Central memory CD4-positive, alpha-beta T cell (primary cell): ENCODE measurements at regions not wholly inside any gene's neighbourhood (a gene's known extent, or its start where the extent isn't known, plus 50 kb on each side); places are given as distances from the start of the nearest gene placed in this dataset.
"Not testable (repeated sequence)": the region's sequence is repeated elsewhere in the genome, so short reads cannot be mapped to it uniquely, and the experiment has no call there.

Source experiments
- DNase-seq: peaks from one replicate; pipeline ENCODE4 v3.0.0; 2022

DNA sequence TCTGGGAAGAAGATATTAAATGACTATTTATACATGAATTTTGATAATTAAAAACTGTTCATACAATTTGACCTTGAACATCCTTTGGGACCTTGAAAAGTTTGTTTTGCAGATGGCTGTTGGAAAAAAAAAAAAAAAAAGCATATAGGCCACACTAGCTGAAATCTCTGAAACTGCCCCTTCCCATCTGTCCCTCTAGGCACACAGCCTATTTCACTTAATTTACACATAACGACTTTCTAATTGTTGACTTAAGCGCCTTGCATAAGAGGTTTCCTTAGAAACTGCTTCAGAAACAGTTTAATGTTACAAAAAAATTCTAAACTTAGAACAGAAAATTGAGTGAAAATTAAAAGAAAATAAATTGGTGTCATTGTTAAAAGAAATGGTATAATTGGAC is 131.0 kb downstream of the COX18 start:
- no peak for DNase-seq

DNA sequence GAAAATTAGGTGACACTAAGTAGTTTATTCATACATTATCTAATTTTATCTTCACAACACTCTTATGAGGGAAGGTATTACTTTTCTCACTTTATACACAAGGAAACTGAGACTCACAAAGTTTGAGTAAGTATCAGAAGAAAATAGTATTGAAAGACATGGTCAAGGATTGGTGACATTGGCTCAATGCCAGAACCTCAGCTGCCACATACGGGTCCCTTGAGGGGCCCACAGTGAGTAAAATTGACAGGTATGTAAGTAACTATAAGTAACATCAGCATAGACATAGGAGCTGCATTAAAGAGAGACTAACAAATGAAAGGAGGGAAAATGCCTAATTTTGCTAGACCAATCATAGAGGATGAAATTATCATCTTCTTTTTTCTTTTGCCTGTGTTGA is 134.1 kb downstream of the COX18 start:
- DNase-seq: no peak

DNA sequence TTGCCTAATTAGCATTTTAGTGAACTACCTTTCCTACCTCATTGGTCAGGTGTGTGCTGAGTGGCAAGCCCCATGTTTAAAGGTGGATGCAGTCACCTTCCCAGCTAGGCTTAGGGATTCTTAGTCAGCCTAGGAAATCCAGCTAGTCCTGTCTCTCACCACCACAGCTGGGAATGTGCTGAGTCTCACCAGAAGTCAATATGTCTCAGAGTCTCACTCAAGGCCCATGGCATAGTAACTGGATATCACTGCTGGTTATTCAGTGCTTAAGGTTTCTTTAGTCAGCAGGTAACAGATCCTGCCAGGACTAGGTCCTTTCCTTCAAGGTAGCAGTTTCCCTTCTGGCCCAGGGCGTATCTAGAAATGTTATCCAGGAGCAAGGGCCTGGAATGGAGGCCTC is 136.5 kb downstream of the COX18 start:
- DNase-seq: no peak

DNA sequence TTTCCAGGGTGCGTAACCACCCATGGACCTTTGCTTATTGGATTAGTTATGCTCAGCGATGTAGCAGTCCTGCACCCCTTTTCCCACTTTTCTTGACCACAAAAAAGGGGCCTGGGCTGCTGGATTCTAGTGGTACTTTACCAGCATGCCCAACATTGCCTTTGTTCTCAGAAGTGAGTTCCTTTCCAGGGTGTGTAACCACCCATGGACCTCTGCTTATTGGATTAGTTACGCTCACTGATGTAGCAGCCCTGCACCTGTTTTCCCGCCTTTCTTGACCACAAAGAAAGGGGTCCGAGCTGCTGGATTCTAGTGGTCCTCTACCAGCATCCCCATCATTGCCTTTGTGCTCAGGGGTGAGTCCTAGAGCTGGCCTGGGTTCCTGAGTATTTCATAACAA is 138.2 kb downstream of the COX18 start:
- DNase-seq: no peak

DNA sequence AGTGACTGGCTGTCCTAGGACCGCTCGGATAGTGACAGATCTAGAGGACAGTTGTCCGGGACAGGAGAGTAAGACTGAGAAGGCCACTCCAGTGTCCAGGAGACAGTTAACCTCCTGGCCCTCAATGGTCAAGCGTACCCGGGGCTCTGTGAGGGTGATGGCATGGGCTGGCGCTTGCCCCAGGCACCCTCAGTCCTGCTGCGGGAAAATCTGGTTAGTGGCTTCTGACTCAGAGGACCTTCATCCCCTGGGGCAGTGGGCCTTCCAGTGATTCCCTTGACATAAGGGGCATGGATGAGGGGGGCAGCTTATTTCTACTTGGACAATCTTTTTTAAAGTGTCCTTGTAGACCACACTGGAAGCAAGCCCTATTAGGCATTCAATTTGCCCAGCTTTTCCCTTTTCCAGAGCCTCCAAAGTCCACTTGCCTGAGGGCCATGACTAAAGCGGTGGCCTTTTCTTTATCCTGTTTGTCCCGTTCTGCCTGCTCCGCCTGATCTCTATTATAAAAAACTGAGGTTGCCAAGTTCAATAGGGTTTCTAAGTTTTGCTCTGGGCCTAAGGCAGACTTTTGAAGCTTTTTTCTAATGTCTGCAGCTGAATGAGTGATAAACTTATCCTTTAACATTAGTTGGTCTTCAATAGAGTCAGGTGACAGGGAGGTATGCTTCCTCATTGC is 139.8 kb downstream of the COX18 start:
- DNase-seq: not testable (repeated sequence)

DNA sequence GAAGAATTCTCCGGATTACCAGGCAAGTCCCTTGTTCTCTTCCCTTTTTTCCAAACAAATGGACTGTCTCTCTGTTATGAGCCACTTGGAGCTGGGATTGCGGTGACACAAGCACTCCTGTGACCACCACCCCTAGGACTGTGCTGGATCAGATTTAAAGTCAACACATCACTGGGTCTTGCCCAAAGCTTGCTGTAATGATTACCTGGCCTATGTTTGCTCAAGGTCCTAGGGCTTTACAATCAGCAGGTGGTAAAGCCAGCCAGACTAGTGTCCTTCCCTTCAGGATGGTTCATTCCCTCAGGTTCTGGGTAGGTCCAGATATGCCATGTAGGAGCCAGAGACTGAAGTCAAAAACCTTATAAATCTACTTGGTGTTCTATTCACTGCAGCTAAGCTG is 144.7 kb downstream of the COX18 start:
- DNase-seq: no peak

DNA sequence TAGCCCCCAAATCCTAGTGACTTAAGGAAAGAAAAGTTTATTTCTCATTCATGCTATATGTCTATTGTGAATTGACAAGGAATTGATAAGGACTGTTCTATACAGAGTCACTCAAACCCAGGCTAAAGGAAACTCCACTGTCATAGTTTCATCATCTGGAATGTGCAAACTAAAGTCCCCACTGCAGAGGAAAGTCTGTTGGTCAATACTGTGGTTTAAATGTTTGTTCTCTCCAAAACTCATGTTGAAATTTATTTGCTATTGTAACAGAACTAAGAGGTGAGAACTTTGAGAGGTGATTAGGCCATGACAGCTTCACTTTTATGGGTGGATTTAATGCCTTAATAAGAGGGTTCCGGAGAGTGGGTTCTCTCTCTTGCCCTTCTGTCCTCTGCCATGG is 149.6 kb downstream of the COX18 start:
- no peak for DNase-seq

DNA sequence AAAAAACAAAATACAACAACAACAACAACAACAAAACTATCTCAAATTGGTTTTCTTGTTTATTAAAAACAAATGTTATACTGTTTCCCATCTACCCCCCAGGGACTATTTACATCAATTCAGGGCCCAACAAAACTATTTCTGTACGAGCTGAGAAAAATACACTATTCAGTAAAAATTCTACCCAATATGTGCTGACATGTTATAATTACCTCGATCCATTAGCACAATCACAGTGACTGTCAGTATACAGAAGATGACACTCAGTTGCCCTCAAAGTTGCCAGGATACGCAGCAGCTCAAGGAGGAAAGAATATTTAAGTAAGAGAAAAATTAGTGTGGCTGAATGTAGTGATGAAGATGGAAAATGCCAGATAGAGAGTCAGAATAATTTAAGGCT is 150.1 kb downstream of the COX18 start:
- no peak for DNase-seq

DNA sequence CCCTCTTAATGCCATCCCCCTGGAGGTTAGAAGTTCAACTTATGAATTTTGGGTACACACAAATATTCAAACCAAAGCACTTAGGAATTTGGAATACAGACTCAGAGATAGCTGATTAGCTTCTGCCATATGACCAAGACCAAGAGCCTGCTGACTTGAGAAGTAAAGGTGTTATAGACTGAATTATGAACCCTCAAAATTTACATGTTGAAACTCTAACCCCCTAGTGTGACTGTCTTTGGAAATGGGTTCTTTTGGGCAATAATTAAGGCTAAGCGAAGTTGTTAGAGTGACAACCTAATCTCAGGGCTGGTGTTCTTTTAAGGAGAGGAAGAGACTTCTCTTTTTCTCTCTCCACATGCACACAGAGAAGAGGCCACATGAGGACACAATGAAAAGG is 151.2 kb downstream of the COX18 start:
- DNase-seq: no peak

DNA sequence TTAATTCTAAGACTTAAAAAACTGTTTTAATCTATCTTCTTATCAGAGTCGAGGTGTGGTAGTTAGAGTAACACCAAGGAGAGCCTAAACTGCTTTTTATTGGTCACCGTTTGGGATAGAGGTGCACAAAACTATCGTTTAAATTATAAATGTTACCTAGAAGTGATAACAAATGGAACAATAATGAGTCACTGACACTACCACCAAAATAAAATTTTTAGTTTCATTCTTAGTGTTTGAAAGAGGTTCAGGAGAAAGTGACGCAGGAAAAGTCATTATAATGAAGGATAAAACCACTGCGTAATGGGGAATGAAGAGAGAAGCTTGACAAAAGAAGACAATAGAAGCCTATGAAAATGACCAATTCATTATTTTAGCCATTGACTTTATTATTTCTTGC is 158.2 kb downstream of the COX18 start:
- no peak for DNase-seq

DNA sequence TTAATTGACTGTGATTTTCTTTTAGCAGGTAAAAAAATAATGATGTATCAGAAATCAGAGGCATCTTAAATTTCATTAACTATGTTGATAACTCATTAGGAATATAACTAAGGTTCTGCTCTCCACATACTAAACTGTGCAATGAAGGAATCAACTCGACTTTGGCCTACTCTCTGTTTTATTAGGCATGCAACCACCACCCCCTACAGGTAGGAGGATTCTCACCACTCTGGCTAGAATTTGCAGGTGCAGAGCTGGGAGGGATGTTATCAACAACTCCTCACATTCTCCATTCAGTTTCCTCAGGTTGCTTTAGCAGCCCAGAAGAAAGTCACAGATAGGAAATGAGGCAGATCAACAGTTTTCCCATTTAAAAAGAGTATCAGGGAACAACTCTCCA is 160.1 kb downstream of the COX18 start:
- no peak for DNase-seq

DNA sequence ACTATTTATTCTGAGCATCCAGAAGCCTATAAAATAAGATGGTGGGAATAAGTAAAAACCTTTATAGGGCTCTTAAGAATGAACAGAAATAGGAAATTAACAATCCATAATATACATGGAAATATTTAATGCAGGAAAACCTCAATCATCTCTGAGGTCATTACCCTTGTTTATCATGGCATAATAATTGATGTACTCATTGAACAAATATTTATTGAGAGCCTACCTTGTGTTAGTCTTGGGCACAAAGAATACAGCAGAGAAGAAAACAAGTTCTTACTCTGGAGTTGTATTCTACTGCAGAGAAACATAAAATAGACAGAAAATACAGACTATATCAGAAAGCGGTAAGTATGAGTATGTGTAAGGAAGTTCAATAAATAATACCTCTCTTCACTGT is 167.2 kb downstream of the COX18 start:
- no peak for DNase-seq

DNA sequence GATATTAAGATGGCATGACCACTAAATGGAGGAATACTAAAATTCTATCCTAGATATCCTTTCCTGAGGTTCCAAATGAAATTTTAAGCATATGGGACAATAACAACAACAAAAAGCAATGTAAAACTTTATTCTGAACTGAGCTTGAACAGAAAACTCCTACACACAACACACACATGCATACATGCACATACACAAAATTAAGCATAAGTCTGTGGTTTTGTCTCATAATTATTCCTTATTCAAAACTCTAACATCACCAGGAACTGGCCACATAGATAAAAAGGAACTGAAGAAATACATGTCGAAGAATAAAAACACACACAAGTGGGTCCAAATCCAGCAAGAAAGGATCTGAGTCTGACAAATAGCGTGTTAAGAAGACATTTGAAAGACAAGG is 168.0 kb downstream of the COX18 start:
- DNase-seq: no peak

DNA sequence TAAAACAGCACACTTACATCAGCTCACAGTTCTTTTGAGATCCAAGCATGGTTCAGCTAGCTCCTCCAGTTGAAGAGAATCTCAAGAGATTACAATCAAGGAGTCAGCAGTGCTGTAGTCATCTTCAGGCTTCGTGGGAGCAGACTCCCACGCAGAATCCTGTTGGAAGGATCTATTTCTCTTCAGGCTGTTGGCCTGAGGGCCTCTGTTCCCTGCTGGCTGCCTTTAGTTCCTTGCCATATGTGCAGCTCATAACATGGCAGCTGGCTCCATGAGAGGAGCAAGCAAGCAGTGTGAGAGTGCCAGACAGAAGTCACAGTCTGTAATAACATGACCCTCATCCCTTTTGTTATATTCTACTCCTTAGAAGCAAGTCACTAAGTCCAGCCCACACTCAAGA is 168.6 kb downstream of the COX18 start:
- no peak for DNase-seq

DNA sequence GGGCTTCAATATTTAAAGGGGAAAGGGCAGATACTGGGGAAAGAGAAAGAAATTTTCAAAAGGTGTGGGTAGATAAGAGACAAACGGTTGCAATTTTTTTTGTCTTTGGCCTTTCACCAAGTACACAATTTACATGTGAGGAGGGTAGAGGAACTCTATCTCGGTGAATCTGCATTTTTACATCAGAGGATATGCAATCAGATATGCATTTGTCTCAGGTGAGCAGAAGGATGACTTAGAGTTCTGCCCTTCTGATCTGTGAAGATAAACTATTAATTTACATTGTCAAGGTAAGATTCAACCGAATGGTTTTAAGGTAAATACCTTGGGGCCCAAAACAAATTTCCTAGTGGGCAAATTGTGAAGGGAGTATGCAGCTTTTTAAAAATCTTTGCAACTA is 169.9 kb downstream of the COX18 start:
- DNase-seq: no peak

DNA sequence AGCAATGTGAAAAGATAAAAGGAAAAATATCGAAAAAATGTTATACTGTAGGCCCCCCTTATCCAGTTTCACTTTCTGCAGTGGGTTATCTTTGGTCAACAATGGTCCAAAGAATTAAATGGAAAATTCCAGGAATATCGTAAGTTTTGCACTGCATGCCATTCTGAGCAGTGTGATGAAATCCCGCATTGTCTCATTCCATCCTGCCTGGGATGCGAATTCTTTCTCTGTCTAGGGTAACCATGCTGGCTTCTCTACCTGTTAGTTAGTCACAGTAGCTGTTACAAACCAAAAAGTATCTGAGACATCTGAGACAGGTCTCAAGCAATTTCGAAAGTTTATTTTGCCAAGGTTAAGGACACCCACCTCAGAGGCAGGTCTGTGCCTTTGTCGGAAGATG is 170.3 kb downstream of the COX18 start:
- no peak for DNase-seq

DNA sequence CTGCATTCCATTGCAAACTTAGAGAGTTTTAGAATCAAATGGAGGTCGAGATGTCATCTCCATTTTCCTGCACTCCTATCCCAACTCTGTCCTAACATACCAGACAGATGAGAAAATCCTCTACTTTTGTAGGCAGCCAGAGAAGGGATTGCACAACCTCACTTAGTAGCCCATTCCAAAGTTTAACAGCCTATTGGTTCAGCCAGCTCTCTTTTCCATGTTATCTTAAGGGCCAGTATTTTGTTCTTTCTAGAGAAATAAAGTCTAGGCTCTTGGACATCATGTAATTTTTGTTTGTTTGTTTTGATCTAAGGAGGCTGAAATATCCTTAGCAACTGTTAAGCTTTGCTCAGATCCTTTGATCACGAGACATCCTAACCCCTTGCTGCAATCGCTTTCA is 173.0 kb downstream of the COX18 start:
- no peak for DNase-seq

DNA sequence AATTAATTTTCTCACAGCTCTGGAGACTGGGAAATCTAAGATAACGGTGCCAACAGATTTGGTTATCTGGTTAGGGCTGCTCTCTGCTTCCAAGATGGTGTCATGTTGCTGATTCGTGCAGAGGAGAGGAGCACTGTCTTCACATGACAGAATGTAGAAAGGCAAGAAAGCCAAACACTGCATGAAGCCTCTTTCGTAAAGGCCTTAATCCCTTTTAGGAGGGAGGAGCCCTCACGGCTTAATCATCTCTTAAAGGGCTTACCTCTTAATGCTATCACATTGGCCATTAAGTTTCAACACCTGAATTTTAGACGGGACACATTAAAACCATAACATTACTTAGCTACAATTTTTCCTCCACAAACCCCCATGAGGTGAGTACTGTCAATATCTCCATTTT is 174.1 kb downstream of the COX18 start:
- DNase-seq: no peak

DNA sequence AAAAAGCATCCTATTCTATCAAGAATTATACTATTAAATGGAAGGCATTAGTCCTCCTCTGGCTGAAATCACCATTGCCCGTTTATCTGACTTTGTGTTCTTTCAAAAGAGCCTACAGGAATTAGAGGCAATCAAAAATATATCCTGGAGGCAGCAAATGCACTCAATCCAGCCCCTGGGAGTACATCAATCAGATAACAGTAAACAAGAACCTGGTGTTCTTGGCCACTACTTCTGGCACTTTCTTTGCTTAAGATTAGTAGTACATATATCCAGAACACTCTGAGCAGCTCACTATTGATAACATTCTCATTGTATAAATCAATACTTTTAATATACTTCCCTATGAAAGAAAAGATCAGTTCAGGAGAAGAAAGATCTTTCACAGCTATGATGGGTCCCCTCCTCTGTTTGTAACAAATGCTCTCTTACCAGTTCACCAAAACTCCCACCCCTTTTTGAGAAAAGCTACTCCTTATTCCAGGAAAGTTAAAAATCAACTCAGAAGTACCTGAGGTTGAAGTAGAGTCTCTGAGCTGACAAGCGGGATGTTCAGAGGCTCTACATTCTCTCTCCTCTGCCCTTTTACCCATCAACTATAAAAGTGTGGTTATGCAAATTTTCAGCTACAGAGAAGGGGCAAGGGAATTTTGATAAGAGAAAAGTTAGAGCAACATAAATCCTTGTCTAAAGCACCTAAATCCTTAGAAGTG is 176.0 kb downstream of the COX18 start:
- DNase-seq: no peak

DNA sequence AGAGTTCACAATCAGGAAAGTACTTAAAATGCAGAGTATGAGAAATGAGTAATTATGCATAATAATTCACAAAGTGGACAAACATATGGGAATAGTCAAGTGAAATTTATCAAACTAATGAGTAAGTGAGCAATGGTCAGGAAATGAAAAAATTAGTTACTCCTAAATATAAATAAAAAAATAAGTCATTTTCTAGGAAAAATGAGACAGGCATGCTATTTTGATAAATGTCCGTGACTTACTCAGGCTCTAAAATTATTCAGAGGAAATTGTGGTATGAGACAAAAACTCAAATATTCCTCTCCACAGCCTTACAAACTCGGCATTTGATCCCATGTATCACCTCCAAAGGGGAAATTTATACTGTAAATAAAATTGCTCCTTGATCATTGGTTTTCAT is 181.2 kb downstream of the COX18 start:
- no peak for DNase-seq

DNA sequence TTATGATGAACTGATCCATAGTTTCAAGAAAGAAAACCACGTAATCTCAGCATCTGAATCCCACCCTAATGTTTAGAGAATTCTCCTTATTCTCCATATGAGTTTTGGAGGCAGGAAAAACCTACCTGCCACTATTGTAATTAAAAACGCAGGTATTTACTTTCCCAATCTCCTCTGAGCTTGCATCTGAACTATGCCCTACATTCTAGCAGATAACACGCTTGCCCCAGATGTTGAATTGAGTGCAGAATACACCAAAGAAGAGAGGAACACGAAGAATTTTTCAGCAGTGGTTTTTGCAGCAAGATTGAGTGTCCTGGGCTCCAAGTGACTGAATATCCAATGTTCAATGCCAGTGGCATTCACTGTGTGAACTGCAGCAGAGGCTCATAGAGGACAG is 182.4 kb downstream of the COX18 start:
- DNase-seq: no peak

DNA sequence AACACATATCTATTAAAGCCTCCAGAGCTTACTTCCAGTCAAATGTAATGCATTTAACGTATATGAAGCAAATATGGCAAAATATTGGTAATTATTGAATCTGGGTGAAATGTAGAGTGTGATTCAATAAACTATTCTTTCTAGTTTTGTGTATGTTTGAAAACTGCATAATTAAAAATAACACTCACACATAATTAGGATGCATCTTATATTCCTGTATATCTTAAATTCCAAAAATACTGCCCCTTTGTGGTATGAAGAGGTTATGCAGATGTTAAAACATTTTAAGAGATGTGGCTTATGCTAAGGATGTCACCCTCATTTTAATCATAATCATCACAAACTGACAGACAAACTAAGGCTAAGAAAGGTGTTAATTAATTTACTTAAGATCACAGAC is 182.9 kb downstream of the COX18 start:
- no peak for DNase-seq

DNA sequence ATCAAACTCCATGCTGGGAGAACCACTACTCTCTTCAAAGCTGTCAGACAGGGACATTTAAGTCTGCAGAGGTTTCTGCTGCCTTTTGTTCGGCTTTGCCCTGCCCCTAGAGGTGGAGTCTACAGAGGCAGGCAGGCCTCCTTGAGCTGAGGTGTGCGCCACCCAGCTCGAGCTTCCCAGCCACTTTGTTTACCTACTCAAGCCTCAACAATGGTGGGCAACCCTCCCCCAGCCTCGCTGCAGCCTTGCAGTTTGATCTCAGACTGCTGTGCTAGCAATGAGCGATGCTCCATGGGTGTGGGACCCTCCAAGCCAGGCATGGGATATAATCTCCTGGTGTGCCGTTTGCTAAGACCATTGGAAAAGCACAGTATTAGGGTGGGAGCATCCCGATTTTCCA is 185.3 kb downstream of the COX18 start:
- DNase-seq: not testable (repeated sequence)

DNA sequence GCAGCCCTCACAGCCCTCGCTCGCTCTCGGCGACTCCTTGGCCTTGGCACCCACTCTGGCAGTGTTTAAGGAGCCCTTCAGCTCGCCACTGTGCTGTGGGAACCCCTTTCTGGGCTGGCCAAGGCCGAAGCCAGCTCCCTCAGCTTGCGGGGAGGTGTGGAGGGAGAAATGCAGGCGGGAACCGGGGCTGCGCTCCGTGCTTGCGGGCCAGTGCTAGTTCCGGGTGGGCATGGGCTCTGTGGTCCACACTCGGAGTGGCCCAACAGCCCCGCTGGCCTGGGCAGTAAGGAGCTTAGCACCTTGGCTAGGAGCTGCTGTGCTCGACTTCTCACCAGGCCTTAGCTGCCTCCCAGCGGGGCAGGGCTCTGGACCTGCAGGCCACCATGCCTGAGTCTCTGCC is 192.6 kb downstream of the COX18 start:
- no peak for DNase-seq

DNA sequence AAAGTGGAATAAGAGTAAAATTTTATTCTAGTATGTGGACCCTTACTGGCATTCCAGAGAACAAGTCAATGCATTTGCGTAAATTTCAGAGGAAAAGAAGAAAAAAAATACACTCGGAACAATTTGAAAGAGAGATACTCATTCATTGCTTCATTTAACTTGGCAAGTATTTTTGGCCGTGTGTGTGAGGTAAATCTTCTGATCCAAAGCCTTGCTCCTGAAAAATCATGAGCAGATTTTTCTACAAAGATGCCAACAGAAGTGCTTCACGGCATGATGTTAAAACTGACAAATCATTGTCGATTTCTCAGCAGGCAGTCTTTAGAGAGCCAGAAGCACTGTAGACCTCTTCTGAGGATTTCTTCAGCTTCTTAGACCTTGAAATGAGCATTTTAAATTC is 194.0 kb downstream of the COX18 start:
- DNase-seq: no peak
